ENCODE measurements at regions not wholly inside any gene's neighbourhood (a gene's known extent, or its start where the extent isn't known, plus 50 kb on each side); places are given as distances from the start of the nearest gene placed in this dataset.

GRCh38 chr12:86698641-86698980, 442.4 kb upstream of the MGAT4C start:
- Histone ChIP-seq H3K27ac (ENCODE audit: low read depth, low read length) (no peak overlapping the region), H3K9me2 (replicated peaks; ENCODE audit: control insufficient read depth, low read length) (no peaks in the 10 kb centered on the region; the same call in 1 of the 2 replicates), H3K4me2 (ENCODE audit: low read length) (no peak overlapping the region), H3F3A (ENCODE audit: control insufficient read depth, insufficient read depth) (no peaks in the 10 kb centered on the region), H3K79me2 (ENCODE audit: control insufficient read depth, low read length) (no peaks in the 10 kb centered on the region), H3K4me3 (ENCODE audit: low read length) (no peak overlapping the region), H3K27me3 (ENCODE audit: control insufficient read depth, low read length) (no peaks in the 10 kb centered on the region), H4K20me1 (ENCODE audit: control insufficient read depth, insufficient read depth, low read depth, low read length) (no peaks in the 10 kb centered on the region), H3K4me1 (ENCODE audit: control insufficient read depth, low read length) (no peaks in the 10 kb centered on the region), H3K9me3 (ENCODE audit: control insufficient read depth, insufficient read depth, low read length) (no peaks in the 10 kb centered on the region; the same call in 1 of the 2 replicates), H3K36me3 (ENCODE audit: control insufficient read depth, low read length) (no peaks in the 10 kb centered on the region)
- no peak for TF ChIP-seq CTCF (IDR thresholded peaks at IDR 0.05; ENCODE audit: low read depth, low read length, poor library complexity, severe bottlenecking)
- TF ChIP-seq EZH2phosphoT487 (IDR thresholded peaks at IDR 0.05; ENCODE audit: borderline replicate concordance, low read length): no peak

- H4K20me1 ChIP-seq (ENCODE audit: control insufficient read depth, insufficient read depth, low read depth, low read length): no peaks in the 10 kb centered on the region
- H3K4me3 ChIP-seq (ENCODE audit: low read length): no peak overlapping the region
- no peak overlapping the region for H3K4me2 ChIP-seq (ENCODE audit: low read length)
- TF ChIP-seq CTCF (IDR thresholded peaks at IDR 0.05; ENCODE audit: low read depth, low read length, poor library complexity, severe bottlenecking) (no peak), EZH2phosphoT487 (IDR thresholded peaks at IDR 0.05; ENCODE audit: borderline replicate concordance, low read length) (no peak)
- no peaks in the 10 kb centered on the region; the same call in 1 of the 2 replicates for H3K9me2 ChIP-seq (replicated peaks; ENCODE audit: control insufficient read depth, low read length)
- H3K27me3 ChIP-seq (ENCODE audit: control insufficient read depth, low read length): no peaks in the 10 kb centered on the region
- H3F3A ChIP-seq (ENCODE audit: control insufficient read depth, insufficient read depth): no peaks in the 10 kb centered on the region
- H3K79me2 ChIP-seq (ENCODE audit: control insufficient read depth, low read length): no peaks in the 10 kb centered on the region
- no peak overlapping the region for H3K27ac ChIP-seq (ENCODE audit: low read depth, low read length)
- no peaks in the 10 kb centered on the region for H3K4me1 ChIP-seq (ENCODE audit: control insufficient read depth, low read length)
- H3K9me3 ChIP-seq (ENCODE audit: control insufficient read depth, insufficient read depth, low read length): no peaks in the 10 kb centered on the region; the same call in 1 of the 2 replicates
- H3K36me3 ChIP-seq (ENCODE audit: control insufficient read depth, low read length): no peaks in the 10 kb centered on the region
Measured at GRCh38 chr12:86697916-86698640, 441.9 kb upstream of the MGAT4C start.

GRCh38 chr12:86683568-86684304, 427.5 kb upstream of the MGAT4C start:
- TF ChIP-seq EZH2phosphoT487 (IDR thresholded peaks at IDR 0.05; ENCODE audit: borderline replicate concordance, low read length) (no peak), CTCF (IDR thresholded peaks at IDR 0.05; ENCODE audit: low read depth, low read length, poor library complexity, severe bottlenecking) (no peak)
- H3K9me2 ChIP-seq (replicated peaks; ENCODE audit: control insufficient read depth, low read length): no peaks in the 10 kb centered on the region
- H3K9me3 ChIP-seq (ENCODE audit: control insufficient read depth, insufficient read depth, low read length): no peaks in the 10 kb centered on the region
- H3K4me1 ChIP-seq (ENCODE audit: control insufficient read depth, low read length): no peaks in the 10 kb centered on the region
- no peak overlapping the region for H3K4me2 ChIP-seq (ENCODE audit: low read length)
- H3F3A ChIP-seq (ENCODE audit: control insufficient read depth, insufficient read depth): no peaks in the 10 kb centered on the region
- H3K27ac ChIP-seq (ENCODE audit: low read depth, low read length): no peak overlapping the region
- no peaks in the 10 kb centered on the region for H3K36me3 ChIP-seq (ENCODE audit: control insufficient read depth, low read length)
- no peaks in the 10 kb centered on the region for H4K20me1 ChIP-seq (ENCODE audit: control insufficient read depth, insufficient read depth, low read depth, low read length)
- H3K27me3 ChIP-seq (ENCODE audit: control insufficient read depth, low read length): no peaks in the 10 kb centered on the region
- H3K4me3 ChIP-seq (ENCODE audit: low read length): no peak overlapping the region
- H3K79me2 ChIP-seq (ENCODE audit: control insufficient read depth, low read length): no peaks in the 10 kb centered on the region

Measured in DOHH2 (cell line).